ENCODE measurements at regions not wholly inside any gene's neighbourhood (a gene's known extent, or its start where the extent isn't known, plus 50 kb on each side); places are given as distances from the start of the nearest gene placed in this dataset.

- Mint-ChIP-seq H3K9me3 (peaks cover 3% of the 10 kb centered on the region), H3K36me3 (peaks cover 3% of the 10 kb centered on the region), H3K27ac (no peak overlapping the region), H3K4me1 (ENCODE audit: unreplicated experiment) (no peaks in the 10 kb centered on the region), H3K4me3 (no peak overlapping the region), H3K27me3 (no peaks in the 10 kb centered on the region)
- TF ChIP-seq, protein P1, sequence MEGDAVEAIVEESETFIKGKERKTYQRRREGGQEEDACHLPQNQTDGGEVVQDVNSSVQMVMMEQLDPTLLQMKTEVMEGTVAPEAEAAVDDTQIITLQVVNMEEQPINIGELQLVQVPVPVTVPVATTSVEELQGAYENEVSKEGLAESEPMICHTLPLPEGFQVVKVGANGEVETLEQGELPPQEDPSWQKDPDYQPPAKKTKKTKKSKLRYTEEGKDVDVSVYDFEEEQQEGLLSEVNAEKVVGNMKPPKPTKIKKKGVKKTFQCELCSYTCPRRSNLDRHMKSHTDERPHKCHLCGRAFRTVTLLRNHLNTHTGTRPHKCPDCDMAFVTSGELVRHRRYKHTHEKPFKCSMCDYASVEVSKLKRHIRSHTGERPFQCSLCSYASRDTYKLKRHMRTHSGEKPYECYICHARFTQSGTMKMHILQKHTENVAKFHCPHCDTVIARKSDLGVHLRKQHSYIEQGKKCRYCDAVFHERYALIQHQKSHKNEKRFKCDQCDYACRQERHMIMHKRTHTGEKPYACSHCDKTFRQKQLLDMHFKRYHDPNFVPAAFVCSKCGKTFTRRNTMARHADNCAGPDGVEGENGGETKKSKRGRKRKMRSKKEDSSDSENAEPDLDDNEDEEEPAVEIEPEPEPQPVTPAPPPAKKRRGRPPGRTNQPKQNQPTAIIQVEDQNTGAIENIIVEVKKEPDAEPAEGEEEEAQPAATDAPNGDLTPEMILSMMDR (conservative IDR thresholded peaks at IDR 0.05): no peak
- no peak for DNase-seq (ENCODE audit: extremely low spot score, unreplicated experiment)
Measured at GRCh38 chr10:45564303-45564959, 108.1 kb downstream of the ZFAND4 start.

DNA sequence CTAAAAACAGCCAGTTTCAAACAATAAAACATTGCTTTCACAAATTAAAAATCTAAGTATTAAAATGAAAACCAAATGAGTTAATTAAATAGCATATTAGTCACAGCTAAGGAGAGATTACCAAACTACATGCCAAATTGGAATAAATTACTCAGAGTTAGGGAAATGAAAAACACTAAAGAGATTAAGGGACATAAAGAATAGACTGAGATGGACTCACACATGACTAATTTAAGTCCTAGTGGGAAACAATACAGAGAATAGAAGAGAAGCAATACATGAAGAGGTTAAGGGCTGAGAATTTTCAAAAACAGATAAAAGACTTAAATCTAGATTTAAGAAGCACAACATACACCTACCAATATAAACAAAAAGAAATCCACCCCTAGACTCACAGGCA is 110.6 kb downstream of the ZFAND4 start:
- H3K27ac Mint-ChIP-seq: no peak overlapping the region

GRCh38 chr10:45560262-45560661 is 112.3 kb downstream of the ZFAND4 start:
- Mint-ChIP-seq H3K4me1 (ENCODE audit: unreplicated experiment) (peaks cover 4% of the 10 kb centered on the region), H3K4me3 (no peak overlapping the region), H3K36me3 (peaks cover 3% of the 10 kb centered on the region), H3K9me3 (no peaks in the 10 kb centered on the region), H3K27me3 (no peaks in the 10 kb centered on the region), H3K27ac (no peak overlapping the region)
- no peak for DNase-seq (ENCODE audit: extremely low spot score, unreplicated experiment)
- TF ChIP-seq, protein P1 (conservative IDR thresholded peaks at IDR 0.05): no peak

More for the DNA sequence above, 110.6 kb downstream of the ZFAND4 start:
- Mint-ChIP-seq H3K27me3 (no peaks in the 10 kb centered on the region), H3K9me3 (no peaks in the 10 kb centered on the region), H3K36me3 (peaks cover 3% of the 10 kb centered on the region), H3K4me3 (no peak overlapping the region), H3K4me1 (ENCODE audit: unreplicated experiment) (peaks cover 4% of the 10 kb centered on the region)
- no peak for DNase-seq (ENCODE audit: extremely low spot score, unreplicated experiment)
- TF ChIP-seq, protein P1 (conservative IDR thresholded peaks at IDR 0.05): no peak

- Mint-ChIP-seq H3K4me1 (ENCODE audit: unreplicated experiment) (peaks cover 4% of the 10 kb centered on the region), H3K27ac (no peak overlapping the region), H3K9me3 (no peaks in the 10 kb centered on the region), H3K36me3 (peaks cover 3% of the 10 kb centered on the region), H3K27me3 (no peaks in the 10 kb centered on the region), H3K4me3 (no peak overlapping the region)
- no peak for DNase-seq (ENCODE audit: extremely low spot score, unreplicated experiment)
- TF ChIP-seq, protein P1 (conservative IDR thresholded peaks at IDR 0.05): no peak
Measured at GRCh38 chr10:45558425-45558824, 114.1 kb downstream of the ZFAND4 start.

DNA sequence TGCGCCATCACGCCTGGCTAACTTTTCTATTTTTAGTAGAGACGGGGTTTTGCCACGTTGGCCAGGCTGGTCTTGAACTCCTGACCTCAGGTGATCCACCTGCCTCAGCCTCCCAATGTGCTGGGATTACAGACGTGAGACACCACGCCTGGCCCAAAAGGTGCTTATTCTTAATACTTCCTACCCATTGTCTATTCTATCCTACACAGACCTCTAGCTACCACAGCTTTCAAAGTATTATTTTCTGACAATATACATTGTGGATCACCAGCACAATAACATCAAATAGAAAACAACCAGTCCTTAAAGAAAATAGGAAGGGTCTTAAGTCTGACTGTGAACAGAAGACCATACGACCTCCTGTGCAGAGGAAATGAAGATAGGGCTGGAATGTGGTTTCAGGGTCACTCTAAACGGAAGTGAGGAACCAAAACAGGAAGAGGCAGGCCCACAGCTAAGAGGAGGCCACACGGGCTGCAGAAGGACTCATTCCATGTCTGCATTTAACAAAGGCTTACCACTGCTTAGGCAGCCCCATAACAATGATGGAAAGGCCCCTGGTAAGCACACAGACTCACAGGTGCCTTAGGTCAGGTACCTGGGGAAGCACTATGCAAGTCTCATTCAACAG is 115.2 kb downstream of the ZFAND4 start:
- H3K4me3 Mint-ChIP-seq: no peak overlapping the region
- no peak overlapping the region for H3K27ac Mint-ChIP-seq
- no peak for DNase-seq (ENCODE audit: extremely low spot score, unreplicated experiment)
- H3K9me3 Mint-ChIP-seq: no peaks in the 10 kb centered on the region
- peaks cover 4% of the 10 kb centered on the region for H3K4me1 Mint-ChIP-seq (ENCODE audit: unreplicated experiment)
- no peaks in the 10 kb centered on the region for H3K27me3 Mint-ChIP-seq
- TF ChIP-seq, protein P1 (conservative IDR thresholded peaks at IDR 0.05): no peak
- peaks cover 3% of the 10 kb centered on the region for H3K36me3 Mint-ChIP-seq
